ENCODE measurements at regions not wholly inside any gene's neighbourhood (a gene's known extent, or its start where the extent isn't known, plus 50 kb on each side); places are given as distances from the start of the nearest gene placed in this dataset.
"Not testable (repeated sequence)": the region's sequence is repeated elsewhere in the genome, so short reads cannot be mapped to it uniquely, and the experiment has no call there.

- Histone ChIP-seq H3K36me3 (replicated peaks in 1 of 2; ENCODE audit: control insufficient read depth in 1 of 2, insufficient read depth in 2 of 2, low read length in 2 of 2) (no peaks in the 10 kb centered on the region), H4K20me1 (ENCODE audit: insufficient read depth, low read length) (no peaks in the 10 kb centered on the region), H3K4me1 (ENCODE audit: control insufficient read depth in 1 of 2, insufficient read depth in 2 of 2, low read length in 2 of 2) (no peaks in the 10 kb centered on the region), H2AFZ (ENCODE audit: insufficient read depth, low read depth, low read length, poor library complexity, severe bottlenecking) (no peak overlapping the region), H3K4me3 (replicated peaks in 1 of 3; ENCODE audit: low read depth in 2 of 3, low read length in 3 of 3) (no peak overlapping the region), H3K9ac (ENCODE audit: insufficient read depth, low read length, poor library complexity, severe bottlenecking) (no peak overlapping the region), H3K27ac (ENCODE audit: low read depth in 1 of 2, low read length in 2 of 2) (no peak overlapping the region), H3K9me3 (replicated peaks in 1 of 2; ENCODE audit: control insufficient read depth in 1 of 2, insufficient read depth in 1 of 2, low read length in 2 of 2) (no peaks in the 10 kb centered on the region), H3K4me2 (replicated peaks; ENCODE audit: extremely low read depth, low read length, poor library complexity, severe bottlenecking) (no peak overlapping the region), H3K27me3 (ENCODE audit: control insufficient read depth in 2 of 2, insufficient read depth in 2 of 2, low read length in 2 of 2) (no peaks in the 10 kb centered on the region), H3K79me2 (ENCODE audit: insufficient read depth, low read length) (no peaks in the 10 kb centered on the region)
- intact Hi-C loops (cut with micrococcal nuclease), result no loop called here
- Mint-ChIP-seq H3K9me3 (peaks cover 0 to 6% (median 1%) of the 10 kb centered on the region in 7 donors), H3K27me3 (ENCODE audit: low read depth in 3 of 3) (no peaks in the 10 kb centered on the region), H3K4me3 (no peak overlapping the region), H3K4me1 (no peaks in the 10 kb centered on the region), H3K36me3 (no peaks in the 10 kb centered on the region), H3K27ac (peak overlapping the region in 1 of 7 donors; percentile 33)
- TF ChIP-seq CTCF (IDR thresholded peaks at IDR 0.05), result no peak
- WGBS (ENCODE audit: insufficient coverage), result 67% methylated on average over 1 of the region's 1 CpG
- DNase-seq, result no peak
Observed at GRCh38 chr1:99553301-99553700, 92.6 kb upstream of the PALMD start.

GRCh38 chr1:99553819-99554218 lies 92.1 kb upstream of the PALMD start:
- no CpG with 5 or more reads among the region's 3 CpGs for WGBS (ENCODE audit: insufficient coverage)
- H3K27ac Mint-ChIP-seq; H3K27me3 ChIP-seq (ENCODE audit: control insufficient read depth in 2 of 2, insufficient read depth in 2 of 2, low read length in 2 of 2); H3K9me3 ChIP-seq (replicated peaks in 1 of 2; ENCODE audit: control insufficient read depth in 1 of 2, insufficient read depth in 1 of 2, low read length in 2 of 2); intact Hi-C loops (cut with micrococcal nuclease); H3K4me3 ChIP-seq (replicated peaks in 1 of 3; ENCODE audit: low read depth in 2 of 3, low read length in 3 of 3); H3K36me3 ChIP-seq (replicated peaks in 1 of 2; ENCODE audit: control insufficient read depth in 1 of 2, insufficient read depth in 2 of 2, low read length in 2 of 2); H2AFZ ChIP-seq (ENCODE audit: insufficient read depth, low read depth, low read length, poor library complexity, severe bottlenecking); H3K79me2 ChIP-seq (ENCODE audit: insufficient read depth, low read length); H3K4me2 ChIP-seq (replicated peaks; ENCODE audit: extremely low read depth, low read length, poor library complexity, severe bottlenecking); H3K4me1 Mint-ChIP-seq; H3K27ac ChIP-seq (ENCODE audit: low read depth in 1 of 2, low read length in 2 of 2); H3K4me3 Mint-ChIP-seq; H3K36me3 Mint-ChIP-seq; H4K20me1 ChIP-seq (ENCODE audit: insufficient read depth, low read length); H3K4me1 ChIP-seq (ENCODE audit: control insufficient read depth in 1 of 2, insufficient read depth in 2 of 2, low read length in 2 of 2); H3K27me3 Mint-ChIP-seq (ENCODE audit: low read depth in 3 of 3); H3K9ac ChIP-seq (ENCODE audit: insufficient read depth, low read length, poor library complexity, severe bottlenecking); H3K9me3 Mint-ChIP-seq; DNase-seq: not testable (repeated sequence)

Data from CD14-positive monocyte (primary cell).